ENCODE measurements at regions not wholly inside any gene's neighbourhood (a gene's known extent, or its start where the extent isn't known, plus 50 kb on each side); places are given as distances from the start of the nearest gene placed in this dataset.

GRCh38 chr10:109247814-109248213, 675.5 kb downstream of the XPNPEP1 start:
- no peak for TF ChIP-seq EZH2phosphoT487 (IDR thresholded peaks at IDR 0.05; ENCODE audit: insufficient read depth, low read depth)
- no peak for TF ChIP-seq EZH2 (IDR thresholded peaks at IDR 0.05; ENCODE audit: insufficient read depth, poor library complexity, severe bottlenecking)

All from GM23248 (cell line).